ENCODE measurements at regions not wholly inside any gene's neighbourhood (a gene's known extent, or its start where the extent isn't known, plus 50 kb on each side); places are given as distances from the start of the nearest gene placed in this dataset.

- no peak for TF ChIP-seq CTCF (conservative IDR thresholded peaks at IDR 0.05; ENCODE audit: low read depth, low read length)
- TF ChIP-seq POLR2A (IDR thresholded peaks at IDR 0.05; ENCODE audit: low read depth, low read length), result no peak
- no peak for TF ChIP-seq MAFK (IDR thresholded peaks at IDR 0.05; ENCODE audit: low read depth, low read length)
- no peak for TF ChIP-seq SMC3 (IDR thresholded peaks at IDR 0.05; ENCODE audit: low read depth, low read length)
- TF ChIP-seq BHLHE40 (IDR thresholded peaks at IDR 0.05; ENCODE audit: low read depth, low read length), result no peak
- TF ChIP-seq ELK1 (IDR thresholded peaks at IDR 0.05; ENCODE audit: borderline replicate concordance, low read depth, low read length), result no peak
- TF ChIP-seq USF2 (IDR thresholded peaks at IDR 0.05; ENCODE audit: low read depth, low read length), result no peak
- no peak for TF ChIP-seq MXI1 (IDR thresholded peaks at IDR 0.05; ENCODE audit: borderline replicate concordance, low read depth, low read length)
- TF ChIP-seq MAZ (IDR thresholded peaks at IDR 0.05; ENCODE audit: borderline replicate concordance, low read depth, low read length), result no peak
- TF ChIP-seq RAD21 (IDR thresholded peaks at IDR 0.05; ENCODE audit: low read length), result no peak
- TF ChIP-seq RFX5 (IDR thresholded peaks at IDR 0.05; ENCODE audit: low read depth, low read length), result no peak
- peak; percentile 85 for TF ChIP-seq CEBPB (IDR thresholded peaks at IDR 0.05; ENCODE audit: low read depth, low read length)
- no peak for TF ChIP-seq FOS (IDR thresholded peaks at IDR 0.05; ENCODE audit: low read depth, low read length)
Observed at GRCh38 chr6:119630561-119631192, 281.1 kb upstream of the MAN1A1 start.

Measured in IMR-90 (cell line).